Lower leg skin (tissue), 4 donors: ENCODE measurements at regions not wholly inside any gene's neighbourhood (a gene's known extent, or its start where the extent isn't known, plus 50 kb on each side); places are given as distances from the start of the nearest gene placed in this dataset.
"Not testable (repeated sequence)": the region's sequence is repeated elsewhere in the genome, so short reads cannot be mapped to it uniquely, and the experiment has no call there.

Experiments used
- DNase-seq, 2 donors: peaks; one replicate each; pipeline ENCODE4 v3.0.0-alpha.2; 2019; ENCODE audit warnings: low spot score in 2 of 2
- H3K4me3 ChIP-seq: fragments of 200-600 bp; sonication (generic); 2 replicates; pipeline ENCODE4 v1.5.1; 2017; ENCODE audit warnings: mild to moderate bottlenecking, low read depth; ENCODE audit not compliant: poor library complexity, severe bottlenecking
- CTCF ChIP-seq, 3 donors: fragments of 450-650 bp; IDR thresholded peaks; one replicate each; pipeline ENCODE4 v1.5.1; 2016; ENCODE audit warnings: antibody characterized with exemption in 3 of 3, mild to moderate bottlenecking in 3 of 3, moderate library complexity in 2 of 3
- POLR2A ChIP-seq, 2 donors: fragments of 450-650 bp; IDR thresholded peaks; one replicate each; pipeline ENCODE4 v1.6.1; 2016 to 2017; ENCODE audit warnings: antibody characterized with exemption in 2 of 2, mild to moderate bottlenecking in 1 of 2, moderate library complexity in 1 of 2
- WGBS, 2 donors: methylation state at CpG; one replicate each; pipeline ENCODE4 v1.1.5; 2018; 5-methylcytosine and 5-hydroxymethylcytosine counted together
- intact Hi-C: fragments of 100-400 bp; cut with DNase I; formaldehyde crosslinking; loops from one replicate; pipeline ENCODE4 v1.15.0; 2023; ENCODE audit warnings: low total_unique reads

- TF ChIP-seq CTCF (IDR thresholded peaks at IDR 0.05) (no peak), POLR2A (IDR thresholded peaks at IDR 0.05) (no peak)
- no peak overlapping the region for H3K4me3 ChIP-seq
- intact Hi-C loops = no loop called here
- WGBS, 2 donors = 55 to 63% methylated on average over 1 of the region's 1 CpG
- DNase-seq = no peak
Observed at GRCh38 chr6:103114582-103114981, 1721.1 kb downstream of the GRIK2 start.

- 59 to 76% methylated on average over 1 of the region's 1 CpG for WGBS, 2 donors
- TF ChIP-seq POLR2A (IDR thresholded peaks at IDR 0.05) (no peak), CTCF (IDR thresholded peaks at IDR 0.05) (no peak)
- no peak overlapping the region for H3K4me3 ChIP-seq
- DNase-seq = no peak
- intact Hi-C loops = no loop called here
Observed at GRCh38 chr6:103113416-103113815, 1719.9 kb downstream of the GRIK2 start.

- TF ChIP-seq CTCF (IDR thresholded peaks at IDR 0.05) = no peak
- no peak for TF ChIP-seq POLR2A (IDR thresholded peaks at IDR 0.05)
Observed at GRCh38 chr6:103107985-103108384, 1714.5 kb downstream of the GRIK2 start.

GRCh38 chr6:103105686-103106085, 1712.2 kb downstream of the GRIK2 start:
- H3K4me3 ChIP-seq = no peak overlapping the region
- DNase-seq = no peak
- TF ChIP-seq POLR2A (IDR thresholded peaks at IDR 0.05) = no peak
- no peak for TF ChIP-seq CTCF (IDR thresholded peaks at IDR 0.05)
- intact Hi-C loops = no loop called here
- 64% methylated on average over 2 of the region's 2 CpGs for WGBS, 2 donors

More at GRCh38 chr6:103107985-103108384, 1714.5 kb downstream of the GRIK2 start:
- H3K4me3 ChIP-seq = no peak overlapping the region
- no peak for DNase-seq
- intact Hi-C loops = no loop called here

GRCh38 chr6:103101267-103101666, 1707.8 kb downstream of the GRIK2 start:
- WGBS, 2 donors = 90 to 100% methylated on average over 1 of the region's 1 CpG
- no peak overlapping the region for H3K4me3 ChIP-seq
- no peak for TF ChIP-seq CTCF (IDR thresholded peaks at IDR 0.05)
- intact Hi-C loops = no loop called here
- no peak for DNase-seq

- DNase-seq, intact Hi-C loops, H3K4me3 ChIP-seq: not testable (repeated sequence)
- 50 to 76% methylated on average over 4 of the region's 4 CpGs for WGBS, 2 donors
Observed at GRCh38 chr6:103092414-103092813, 1698.9 kb downstream of the GRIK2 start.
